ENCODE measurements at regions not wholly inside any gene's neighbourhood (a gene's known extent, or its start where the extent isn't known, plus 50 kb on each side); places are given as distances from the start of the nearest gene placed in this dataset.

DNA sequence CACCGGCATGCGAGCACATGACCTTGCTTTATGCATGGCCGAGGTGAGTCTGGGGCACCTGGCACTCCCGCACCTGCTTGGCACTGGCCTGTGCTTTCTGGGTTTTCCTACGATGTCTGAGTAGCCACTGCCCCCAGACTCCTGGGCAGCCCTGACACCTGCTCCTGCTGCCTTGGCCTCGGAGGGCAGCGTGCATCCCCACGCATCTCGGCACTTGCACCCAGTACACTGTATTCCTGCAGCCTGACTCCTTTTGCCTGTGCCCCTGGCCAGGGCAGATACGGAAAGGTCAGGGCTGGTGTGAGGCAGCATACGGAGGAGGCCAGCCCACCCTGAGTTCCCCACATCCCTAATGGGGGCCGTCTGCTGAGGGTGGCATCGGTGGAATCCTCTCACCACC is 340.6 kb downstream of the TEX29 start:
- TF ChIP-seq MXI1 (conservative IDR thresholded peaks at IDR 0.05; ENCODE audit: poor library complexity, severe bottlenecking) (no peak), POLR2AphosphoS5 (IDR thresholded peaks at IDR 0.05) (no peak)
